IMR-90 (cell line): ENCODE measurements at regions not wholly inside any gene's neighbourhood (a gene's known extent, or its start where the extent isn't known, plus 50 kb on each side); places are given as distances from the start of the nearest gene placed in this dataset.
A peak's percentile ranks its signal among the peaks of the same experiment; 100 is the strongest.

Source experiments
- ATAC-seq: fragments of 200-7000 bp; cut with Tn5 transposase; 2 replicates; pipeline ENCODE4 v1.9.1; 2020; ENCODE audit warnings: low read depth, mild to moderate bottlenecking, moderate library complexity
- BruUV-seq: library from RNA; stranded (reverse); fragments of 400-500 nt; replicated peaks from 2 replicates; lab custom pipeline; 2021; lab: Mats Ljungman, UMichigan
- CTCF ChIA-PET: fragments of 300-600 bp; formaldehyde crosslinking; extraction: SDS; loops from one replicate; lab custom pipeline; 2021; ENCODE audit warnings: antibody characterized with exemption; lab: Yijun Ruan, JAX
- POLR2A ChIA-PET: fragments of 300-600 bp; sonication (Branson Sonifier 250); formaldehyde crosslinking; loops from one replicate; lab custom pipeline; 2022; ENCODE audit warnings: antibody characterized with exemption; ENCODE audit not compliant: unreplicated experiment; lab: Charles Lee
- DNase-seq: peaks from one replicate; pipeline ENCODE4 v3.0.0; 2013
- H2AFZ ChIP-seq: replicated peaks from 2 replicates; pipeline ENCODE3; 2013; ENCODE audit warnings: low read length, mild to moderate bottlenecking; ENCODE audit not compliant: poor library complexity
- H2AK5ac ChIP-seq: 2 replicates; pipeline ENCODE4 v1.6.1; 2013; ENCODE audit warnings: low read depth, low read length, inconsistent platforms
- H2AK9ac ChIP-seq: replicated peaks from 2 replicates; pipeline ENCODE3; 2013; ENCODE audit warnings: mild to moderate bottlenecking, low read depth, low read length, moderate library complexity; ENCODE audit not compliant: poor library complexity
- H2BK120ac ChIP-seq: 2 replicates; pipeline ENCODE4 v1.6.1; 2013; ENCODE audit warnings: low read depth, low read length, inconsistent platforms
- H2BK15ac ChIP-seq: 3 replicates; pipeline ENCODE4 v1.6.1; 2013; ENCODE audit warnings: low read depth, low read length, inconsistent platforms
- H2BK20ac ChIP-seq: 2 replicates; pipeline ENCODE4 v1.6.1; 2013; ENCODE audit warnings: low read depth, mild to moderate bottlenecking, inconsistent platforms, low read length, moderate library complexity
- H2BK5ac ChIP-seq: 2 replicates; pipeline ENCODE4 v1.6.1; 2013; ENCODE audit warnings: mild to moderate bottlenecking, low read depth, low read length, inconsistent platforms; ENCODE audit not compliant: poor library complexity, severe bottlenecking
- H3K14ac ChIP-seq: replicated peaks from 2 replicates; pipeline ENCODE4 v1.6.1; 2013; ENCODE audit warnings: low read depth, low read length, inconsistent platforms
- H3K18ac ChIP-seq: 2 replicates; pipeline ENCODE4 v1.6.1; 2013; ENCODE audit warnings: low read depth, low read length, control low read depth
- H3K23ac ChIP-seq: 2 replicates; pipeline ENCODE4 v1.6.1; 2013; ENCODE audit warnings: low read depth, low read length, inconsistent platforms
- H3K27ac ChIP-seq: 2 replicates; pipeline ENCODE4 v1.5.1; 2013; ENCODE audit warnings: mild to moderate bottlenecking, control low read depth, low read length; ENCODE audit not compliant: insufficient read depth
- H3K27me3 ChIP-seq: 2 replicates; pipeline ENCODE4 v1.6.1; 2013; ENCODE audit warnings: low read length; ENCODE audit not compliant: control insufficient read depth, insufficient read depth
- H3K36me3 ChIP-seq: 2 replicates; pipeline ENCODE4 v1.6.1; 2013; ENCODE audit warnings: low read length, mixed read lengths; ENCODE audit not compliant: control insufficient read depth, insufficient read depth
- H3K4ac ChIP-seq: 2 replicates; pipeline ENCODE4 v1.6.1; 2013; ENCODE audit warnings: low read depth, low read length, inconsistent platforms
- H3K4me1 ChIP-seq: 2 replicates; pipeline ENCODE4 v1.6.1; 2013; ENCODE audit warnings: low read length, mixed read lengths; ENCODE audit not compliant: control insufficient read depth, insufficient read depth
- H3K4me2 ChIP-seq: 2 replicates; pipeline ENCODE4 v1.6.1; 2013; ENCODE audit warnings: low read depth, mild to moderate bottlenecking, control low read depth, low read length, moderate library complexity
- H3K4me3 ChIP-seq: 2 replicates; pipeline ENCODE4 v1.5.1; 2013; ENCODE audit warnings: low read depth, mild to moderate bottlenecking, control low read depth, low read length, moderate library complexity; ENCODE audit not compliant: insufficient read depth
- H3K56ac ChIP-seq: 2 replicates; pipeline ENCODE4 v1.6.1; 2013; ENCODE audit warnings: low read length, inconsistent platforms; ENCODE audit not compliant: insufficient read depth; ENCODE audit errors: extremely low read depth
- H3K79me1 ChIP-seq, 2 experiments: 2 replicates each; pipeline ENCODE4 v1.6.1; 2013; ENCODE audit warnings: low read length in 2 of 2, inconsistent platforms in 1 of 2, low read depth in 1 of 2
- H3K9ac ChIP-seq: 2 replicates; pipeline ENCODE4 v1.6.1; 2013; ENCODE audit warnings: low read depth, low read length, control low read depth
- H3K9me1 ChIP-seq: 2 replicates; pipeline ENCODE4 v1.6.1; 2013; ENCODE audit warnings: low read length, inconsistent platforms; ENCODE audit not compliant: insufficient read depth
- H3K9me3 ChIP-seq: 2 replicates; pipeline ENCODE4 v1.6.1; 2013; ENCODE audit warnings: low read length; ENCODE audit not compliant: control insufficient read depth, insufficient read depth
- H4K20me1 ChIP-seq: 2 replicates; pipeline ENCODE4 v1.6.1; 2013; ENCODE audit warnings: low read length, inconsistent platforms; ENCODE audit not compliant: insufficient read depth
- H4K5ac ChIP-seq: 2 replicates; pipeline ENCODE4 v1.6.1; 2013; ENCODE audit warnings: mild to moderate bottlenecking, low read depth, low read length, control low read depth
- H4K8ac ChIP-seq, 2 experiments: 2 replicates each; pipeline ENCODE4 v1.6.1; 2013; ENCODE audit warnings: low read depth in 2 of 2, low read length in 2 of 2, control low read depth in 1 of 2, inconsistent platforms in 1 of 2
- H4K91ac ChIP-seq: 2 replicates; pipeline ENCODE4 v1.6.1; 2013; ENCODE audit warnings: low read depth, low read length, inconsistent platforms; ENCODE audit not compliant: insufficient read depth
- CEBPB ChIP-seq: IDR thresholded peaks from 2 replicates; pipeline ENCODE4 v1.6.1; 2012; ENCODE audit warnings: low read depth, low read length, improper control_type of control experiment
- RAD21 ChIP-seq: IDR thresholded peaks from 2 replicates; pipeline ENCODE4 v1.6.1; 2012; ENCODE audit warnings: low read length, improper control_type of control experiment
- WGBS, 2 experiments: methylation state at CpG; one replicate each; pipeline versions ENCODE4 v1.1.5 to v1.1.7; 2013; ENCODE audit warnings: missing lambda C conversion rate in 2 of 2; ENCODE audit not compliant: insufficient read length in 1 of 2; ENCODE audit errors: extremely low coverage in 2 of 2; 5-methylcytosine and 5-hydroxymethylcytosine counted together
- dilution Hi-C: fragments of 300-500 bp; cut with HindIII; formaldehyde crosslinking; loops from one replicate; pipeline ENCODE4 v1.14.3; 2018; ENCODE audit warnings: low sequenced_read_pairs; ENCODE audit not compliant: unreplicated experiment
- in situ Hi-C: fragments of 300-500 bp; cut with MboI; formaldehyde crosslinking; loops from 3 replicates; pipeline ENCODE4 v1.14.3; 2019; ENCODE audit warnings: low sequenced_read_pairs, inconsistent platforms, mixed read lengths
- intact Hi-C: fragments of 100-400 bp; cut with micrococcal nuclease; formaldehyde crosslinking; loops from 2 replicates; pipeline ENCODE4 v1.10.0; 2022

DNA sequence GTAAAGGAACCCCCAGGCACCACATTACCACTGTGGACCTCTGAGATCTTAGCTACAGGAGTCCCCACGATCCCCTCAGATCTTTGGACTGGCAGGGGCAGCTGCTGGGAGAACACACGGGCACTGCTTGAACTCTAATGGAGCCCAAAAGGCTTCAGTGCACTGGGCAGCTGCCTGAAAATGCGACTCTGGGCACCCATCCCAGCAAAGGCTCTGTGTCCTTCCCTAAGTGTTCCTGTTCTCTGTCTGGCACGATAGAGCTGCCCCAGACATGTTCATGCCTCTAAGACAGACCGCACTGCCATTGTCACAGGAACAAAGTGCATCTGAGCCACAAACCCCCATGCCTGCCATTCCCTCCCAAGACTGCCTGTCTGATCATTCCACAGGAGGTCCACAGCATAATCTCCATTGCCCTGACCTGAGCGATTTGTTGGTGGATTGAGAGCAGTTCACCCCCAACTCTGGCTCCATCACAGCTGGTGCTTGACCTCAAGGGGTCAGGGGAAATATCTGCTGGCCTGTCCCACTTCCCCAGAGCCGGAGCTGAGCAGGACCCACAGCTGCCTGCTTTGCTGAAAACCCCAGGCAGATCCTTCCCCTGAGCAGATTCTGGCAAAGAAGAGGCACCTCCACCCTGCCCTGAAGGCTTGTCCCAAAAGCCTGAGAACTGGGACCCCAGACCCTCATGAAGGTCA is 436.0 kb upstream of the INTU start:
- H3K9me1 ChIP-seq = no peaks in the 10 kb centered on the region
- 33% methylated on average over 2 of the region's 7 CpGs; no CpG with 5 or more reads in 1 of the 2 experiments for WGBS, 2 experiments
- DNase-seq (no peak), ATAC-seq (no peak)
- no peak overlapping the region for H3K9ac ChIP-seq
- H4K20me1 ChIP-seq = no peaks in the 10 kb centered on the region
- POLR2A ChIA-PET = no interaction called here
- H2AK9ac ChIP-seq = no peak overlapping the region
- BruUV-seq = no TSS peak
- no peak overlapping the region for H2AK5ac ChIP-seq
- H2BK5ac ChIP-seq = no peak overlapping the region
- H3K4me2 ChIP-seq = no peak overlapping the region
- no peak overlapping the region for H3K14ac ChIP-seq
- H2BK120ac ChIP-seq = no peak overlapping the region
- H3K18ac ChIP-seq = no peak overlapping the region
- H4K8ac ChIP-seq = no peak overlapping the region
- no peak overlapping the region for H3K27ac ChIP-seq
- TF ChIP-seq RAD21 (no peak), CEBPB (no peak)
- H3K79me1 ChIP-seq = no peaks in the 10 kb centered on the region
- H3K9me3 ChIP-seq = no peaks in the 10 kb centered on the region
- H4K5ac ChIP-seq = no peak overlapping the region
- no peak overlapping the region for H3K23ac ChIP-seq
- intact Hi-C loops (no loop called here), in situ Hi-C loops (no loop called here), dilution Hi-C loops (no loop called here)
- no peak overlapping the region for H4K91ac ChIP-seq
- H3K56ac ChIP-seq = no peak overlapping the region
- no peak overlapping the region for H3K4ac ChIP-seq
- no peaks in the 10 kb centered on the region for H3K27me3 ChIP-seq
- no peak overlapping the region for H2AFZ ChIP-seq
- no peak overlapping the region for H3K4me3 ChIP-seq
- CTCF ChIA-PET = no interaction called here
- no peaks in the 10 kb centered on the region for H3K36me3 ChIP-seq
- H3K4me1 ChIP-seq = no peaks in the 10 kb centered on the region
- H2BK15ac ChIP-seq = no peak overlapping the region
- 0 out of 2 replicates have a peak overlapping the region, but pooled peaks have one; percentile 10 for H2BK20ac ChIP-seq
